ENCODE measurements at regions not wholly inside any gene's neighbourhood (a gene's known extent, or its start where the extent isn't known, plus 50 kb on each side); places are given as distances from the start of the nearest gene placed in this dataset.

DNA sequence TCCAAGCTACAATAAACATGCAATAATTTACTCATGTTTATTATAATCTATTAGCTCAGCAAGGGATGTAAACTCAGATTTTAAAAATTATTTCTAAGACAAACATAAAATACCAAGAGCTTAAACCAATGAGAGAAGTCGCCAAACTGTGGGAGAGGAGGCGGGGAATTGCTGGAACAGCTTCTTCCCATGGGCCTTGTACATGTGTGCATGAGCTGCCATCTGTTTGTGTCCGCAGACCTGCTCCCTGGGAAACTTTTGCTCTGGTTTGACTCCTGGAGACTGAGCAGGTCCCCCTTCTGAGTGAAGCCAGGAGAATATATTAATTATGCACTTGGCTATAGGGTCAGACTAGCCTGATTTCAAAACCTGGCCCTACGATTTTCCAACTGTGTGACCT, 655.9 kb upstream of the SOX11 start:
- no peak overlapping the region for H3K9ac ChIP-seq (ENCODE audit: low read depth, low read length)
- H3K27me3 ChIP-seq (ENCODE audit: control insufficient read depth, insufficient read depth, low read length) = no peaks in the 10 kb centered on the region
- no peaks in the 10 kb centered on the region for H3K36me3 ChIP-seq (ENCODE audit: insufficient read depth, low read length)
- peaks cover 4% of the 10 kb centered on the region for H3K9me3 ChIP-seq (replicated peaks; ENCODE audit: low read length)
- H3K4me3 ChIP-seq (ENCODE audit: low read length) = no peak overlapping the region
- no peak overlapping the region for H3K4me2 ChIP-seq (ENCODE audit: low read length)
- no peaks in the 10 kb centered on the region for H3K4me1 ChIP-seq (ENCODE audit: control insufficient read depth, insufficient read depth, low read length)

DNA sequence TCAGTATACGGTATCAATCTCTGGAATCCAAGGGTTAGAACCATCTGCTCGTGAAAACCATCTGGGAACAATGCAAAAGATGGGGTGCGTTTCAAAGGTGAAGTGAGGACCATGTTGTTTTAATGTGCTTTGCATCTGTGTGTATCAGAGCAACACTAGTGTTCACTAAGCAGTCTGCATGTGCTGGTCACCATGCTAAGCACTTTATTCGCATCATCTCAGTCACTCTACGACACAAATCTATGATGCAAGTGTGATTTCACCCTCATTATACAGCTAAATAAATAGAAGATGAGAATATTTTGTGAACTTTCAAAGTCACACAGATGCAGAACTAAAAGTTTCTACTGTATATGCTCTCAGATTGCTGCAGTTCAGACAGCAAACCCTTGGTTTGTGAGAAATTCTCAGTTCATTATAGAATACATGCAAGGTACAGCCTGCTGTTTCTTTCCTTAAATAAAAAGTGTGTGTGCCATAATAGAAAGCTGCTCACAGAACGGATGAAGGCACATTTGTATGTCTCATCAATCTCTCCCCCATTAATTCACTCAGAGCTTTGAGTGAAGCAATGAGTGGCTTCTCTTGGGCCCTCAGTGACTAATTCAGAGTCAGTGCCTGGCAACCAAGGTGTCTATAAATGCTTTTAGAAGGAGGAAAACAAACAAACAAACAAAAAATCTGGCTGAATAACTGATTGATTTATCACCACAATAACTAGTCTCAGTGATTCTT, 652.8 kb upstream of the SOX11 start:
- no peaks in the 10 kb centered on the region for H3K4me1 ChIP-seq (ENCODE audit: control insufficient read depth, insufficient read depth, low read length)
- H3K4me3 ChIP-seq (ENCODE audit: low read length) = no peak overlapping the region
- no peak overlapping the region for H3K4me2 ChIP-seq (ENCODE audit: low read length)
- peaks cover 4% of the 10 kb centered on the region for H3K9me3 ChIP-seq (replicated peaks; ENCODE audit: low read length)
- H3K36me3 ChIP-seq (ENCODE audit: insufficient read depth, low read length) = no peaks in the 10 kb centered on the region
- no peaks in the 10 kb centered on the region for H3K27me3 ChIP-seq (ENCODE audit: control insufficient read depth, insufficient read depth, low read length)
- no peak overlapping the region for H3K9ac ChIP-seq (ENCODE audit: low read depth, low read length)

GRCh38 chr2:5040571-5040970, 651.6 kb upstream of the SOX11 start:
- H3K9ac ChIP-seq (ENCODE audit: low read depth, low read length) = no peak overlapping the region
- no peaks in the 10 kb centered on the region for H3K36me3 ChIP-seq (ENCODE audit: insufficient read depth, low read length)
- H3K4me2 ChIP-seq (ENCODE audit: low read length) = no peak overlapping the region
- H3K27me3 ChIP-seq (ENCODE audit: control insufficient read depth, insufficient read depth, low read length) = no peaks in the 10 kb centered on the region
- no peaks in the 10 kb centered on the region for H3K4me1 ChIP-seq (ENCODE audit: control insufficient read depth, insufficient read depth, low read length)
- H3K9me3 ChIP-seq (replicated peaks; ENCODE audit: low read length) = peaks cover 4% of the 10 kb centered on the region
- no peak overlapping the region for H3K4me3 ChIP-seq (ENCODE audit: low read length)

DNA sequence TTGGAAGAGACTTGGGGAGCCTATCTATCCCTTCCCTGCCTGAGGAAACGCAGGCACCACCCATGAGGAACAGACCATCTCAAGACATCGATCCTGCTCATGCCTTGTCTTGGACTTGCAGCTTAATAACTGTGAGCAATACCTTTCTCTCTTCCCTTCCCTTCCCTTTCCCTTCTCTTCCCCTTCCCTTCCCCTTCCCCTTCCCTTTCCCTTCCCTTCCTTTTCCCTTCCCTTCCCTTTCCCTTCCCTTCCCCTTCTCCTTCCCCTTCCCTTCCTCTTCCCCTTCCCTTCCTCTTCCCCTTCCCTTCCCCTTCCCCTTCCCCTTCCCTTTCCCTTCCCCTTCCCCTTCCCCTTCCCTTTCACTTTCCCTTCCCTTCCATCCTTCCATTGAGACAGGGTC, 650.7 kb upstream of the SOX11 start:
- no peak overlapping the region for H3K9ac ChIP-seq (ENCODE audit: low read depth, low read length)
- no peak overlapping the region for H3K4me2 ChIP-seq (ENCODE audit: low read length)
- H3K4me1 ChIP-seq (ENCODE audit: control insufficient read depth, insufficient read depth, low read length) = no peaks in the 10 kb centered on the region
- H3K9me3 ChIP-seq (replicated peaks; ENCODE audit: low read length) = peaks cover 4% of the 10 kb centered on the region
- H3K27me3 ChIP-seq (ENCODE audit: control insufficient read depth, insufficient read depth, low read length) = no peaks in the 10 kb centered on the region
- no peak overlapping the region for H3K4me3 ChIP-seq (ENCODE audit: low read length)
- no peaks in the 10 kb centered on the region for H3K36me3 ChIP-seq (ENCODE audit: insufficient read depth, low read length)

DNA sequence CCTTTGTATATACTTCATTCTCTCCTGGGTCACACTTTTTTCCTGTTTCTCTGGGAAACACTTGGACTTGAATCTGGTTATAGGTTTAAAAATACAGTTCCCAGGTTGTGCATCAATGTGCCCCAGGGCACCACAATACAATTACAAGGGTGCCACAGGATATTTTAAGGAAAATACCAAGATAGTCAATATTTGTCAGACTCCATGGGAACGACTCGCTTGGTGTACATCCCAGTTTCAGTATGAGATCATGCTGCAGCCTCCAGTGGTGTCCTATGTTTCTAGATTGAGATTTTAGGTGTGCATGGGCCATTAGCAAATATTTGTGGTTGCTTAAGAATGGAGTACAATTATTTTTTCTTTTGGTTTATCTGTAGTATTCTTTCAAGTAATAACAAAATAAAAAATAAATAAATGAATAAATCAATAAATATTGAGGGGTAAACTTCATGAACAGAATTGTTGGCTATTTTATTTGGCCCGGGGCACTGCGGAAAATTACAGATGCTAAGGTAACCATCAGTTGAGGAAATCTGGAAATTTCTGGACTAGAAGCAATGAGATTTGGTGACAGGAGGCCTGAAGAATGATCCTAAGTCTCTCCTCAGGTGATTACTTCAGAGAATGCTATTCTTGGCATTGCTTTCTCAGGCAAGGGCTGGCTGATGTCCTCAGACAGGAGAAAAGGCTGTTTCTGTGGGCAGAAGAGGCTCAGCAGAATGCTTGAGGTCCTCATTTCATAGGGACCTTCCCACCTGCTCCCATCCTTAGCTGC, 649.3 kb upstream of the SOX11 start:
- H3K4me3 ChIP-seq (ENCODE audit: low read length) = no peak overlapping the region
- H3K4me2 ChIP-seq (ENCODE audit: low read length) = no peak overlapping the region
- H3K36me3 ChIP-seq (ENCODE audit: insufficient read depth, low read length) = no peaks in the 10 kb centered on the region
- H3K9ac ChIP-seq (ENCODE audit: low read depth, low read length) = no peak overlapping the region
- H3K27me3 ChIP-seq (ENCODE audit: control insufficient read depth, insufficient read depth, low read length) = no peaks in the 10 kb centered on the region
- peaks cover 4% of the 10 kb centered on the region for H3K9me3 ChIP-seq (replicated peaks; ENCODE audit: low read length)
- H3K4me1 ChIP-seq (ENCODE audit: control insufficient read depth, insufficient read depth, low read length) = no peaks in the 10 kb centered on the region

GRCh38 chr2:5051300-5051699, 640.9 kb upstream of the SOX11 start:
- H3K4me3 ChIP-seq (ENCODE audit: low read length) = no peak overlapping the region
- no peak overlapping the region for H3K4me2 ChIP-seq (ENCODE audit: low read length)
- H3K9ac ChIP-seq (ENCODE audit: low read depth, low read length) = no peak overlapping the region
- H3K27me3 ChIP-seq (ENCODE audit: control insufficient read depth, insufficient read depth, low read length) = no peaks in the 10 kb centered on the region
- H3K4me1 ChIP-seq (ENCODE audit: control insufficient read depth, insufficient read depth, low read length) = no peaks in the 10 kb centered on the region
- H3K9me3 ChIP-seq (replicated peaks; ENCODE audit: low read length) = peaks cover 5% of the 10 kb centered on the region
- H3K36me3 ChIP-seq (ENCODE audit: insufficient read depth, low read length) = no peaks in the 10 kb centered on the region

- no peak overlapping the region for H3K4me3 ChIP-seq (ENCODE audit: low read length)
- no peaks in the 10 kb centered on the region for H3K36me3 ChIP-seq (ENCODE audit: insufficient read depth, low read length)
- H3K4me2 ChIP-seq (ENCODE audit: low read length) = no peak overlapping the region
- H3K27me3 ChIP-seq (ENCODE audit: control insufficient read depth, insufficient read depth, low read length) = no peaks in the 10 kb centered on the region
- H3K9me3 ChIP-seq (replicated peaks; ENCODE audit: low read length) = peaks cover 5% of the 10 kb centered on the region
- H3K4me1 ChIP-seq (ENCODE audit: control insufficient read depth, insufficient read depth, low read length) = no peaks in the 10 kb centered on the region
- no peak overlapping the region for H3K9ac ChIP-seq (ENCODE audit: low read depth, low read length)
These were observed 639.3 kb upstream of the SOX11 start for GRCh38 chr2:5052905-5053304.

- Histone ChIP-seq H3K36me3 (ENCODE audit: insufficient read depth, low read length) (no peaks in the 10 kb centered on the region), H3K4me3 (ENCODE audit: low read length) (no peak overlapping the region), H3K9ac (ENCODE audit: low read depth, low read length) (no peak overlapping the region), H3K27me3 (ENCODE audit: control insufficient read depth, insufficient read depth, low read length) (no peaks in the 10 kb centered on the region), H3K4me1 (ENCODE audit: control insufficient read depth, insufficient read depth, low read length) (no peaks in the 10 kb centered on the region), H3K9me3 (replicated peaks; ENCODE audit: low read length) (no peaks in the 10 kb centered on the region), H3K4me2 (ENCODE audit: low read length) (no peak overlapping the region)
These were observed 634.3 kb upstream of the SOX11 start for GRCh38 chr2:5057891-5058351.

DNA sequence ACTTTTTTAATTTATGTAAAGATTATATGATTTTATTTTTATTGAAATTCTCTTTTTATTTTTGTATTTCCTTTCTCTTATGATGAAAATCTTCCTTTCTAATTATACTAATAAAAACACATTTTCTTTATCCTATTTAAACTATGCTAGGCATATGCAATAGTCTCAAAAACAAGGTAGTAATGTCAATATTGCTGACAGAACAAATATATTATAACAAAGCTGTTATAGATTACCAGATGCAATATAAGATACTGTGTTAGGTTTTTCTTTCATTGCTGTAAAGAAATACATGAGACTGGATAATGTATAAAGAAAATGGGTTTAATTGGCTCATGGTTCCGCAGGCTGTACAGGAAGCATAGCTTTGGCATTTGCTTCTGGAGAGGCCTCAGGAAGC, 631.2 kb upstream of the SOX11 start:
- Histone ChIP-seq H3K4me2 (ENCODE audit: low read length) (no peak overlapping the region), H3K36me3 (ENCODE audit: insufficient read depth, low read length) (no peaks in the 10 kb centered on the region), H3K9me3 (replicated peaks; ENCODE audit: low read length) (no peaks in the 10 kb centered on the region), H3K4me1 (ENCODE audit: control insufficient read depth, insufficient read depth, low read length) (no peaks in the 10 kb centered on the region), H3K27me3 (ENCODE audit: control insufficient read depth, insufficient read depth, low read length) (no peaks in the 10 kb centered on the region), H3K9ac (ENCODE audit: low read depth, low read length) (no peak overlapping the region), H3K4me3 (ENCODE audit: low read length) (no peak overlapping the region)

DNA sequence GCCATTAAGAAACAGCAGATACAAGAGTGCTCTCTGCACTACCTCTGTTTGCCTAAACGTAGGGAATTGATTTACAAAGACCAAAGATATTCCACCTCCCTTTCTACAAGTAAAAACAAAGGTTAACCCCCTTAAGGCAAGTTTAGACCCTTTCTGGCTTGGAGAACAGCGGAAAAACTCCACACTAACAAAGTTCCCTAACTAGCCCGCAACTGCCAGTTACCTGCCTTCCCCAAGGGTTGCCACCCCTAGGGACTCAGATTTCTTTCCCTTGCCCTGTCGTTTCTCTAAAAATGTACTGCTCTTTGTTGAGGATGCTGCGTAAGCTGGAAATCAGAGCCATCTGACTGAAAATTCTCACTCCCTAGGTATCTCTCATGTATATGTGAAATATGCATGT, 627.5 kb upstream of the SOX11 start:
- Histone ChIP-seq H3K4me3 (ENCODE audit: low read length) (no peak overlapping the region), H3K27me3 (ENCODE audit: control insufficient read depth, insufficient read depth, low read length) (no peaks in the 10 kb centered on the region), H3K9me3 (replicated peaks; ENCODE audit: low read length) (no peaks in the 10 kb centered on the region), H3K36me3 (ENCODE audit: insufficient read depth, low read length) (no peaks in the 10 kb centered on the region), H3K9ac (ENCODE audit: low read depth, low read length) (no peak overlapping the region), H3K4me2 (ENCODE audit: low read length) (no peak overlapping the region), H3K4me1 (ENCODE audit: control insufficient read depth, insufficient read depth, low read length) (no peaks in the 10 kb centered on the region)

GRCh38 chr2:5067816-5068215, 624.4 kb upstream of the SOX11 start:
- H3K9me3 ChIP-seq (replicated peaks; ENCODE audit: low read length) = no peaks in the 10 kb centered on the region
- H3K4me1 ChIP-seq (ENCODE audit: control insufficient read depth, insufficient read depth, low read length) = no peaks in the 10 kb centered on the region
- H3K4me2 ChIP-seq (ENCODE audit: low read length) = no peak overlapping the region
- H3K27me3 ChIP-seq (ENCODE audit: control insufficient read depth, insufficient read depth, low read length) = no peaks in the 10 kb centered on the region
- H3K4me3 ChIP-seq (ENCODE audit: low read length) = no peak overlapping the region
- H3K9ac ChIP-seq (ENCODE audit: low read depth, low read length) = no peak overlapping the region
- H3K36me3 ChIP-seq (ENCODE audit: insufficient read depth, low read length) = no peaks in the 10 kb centered on the region

DNA sequence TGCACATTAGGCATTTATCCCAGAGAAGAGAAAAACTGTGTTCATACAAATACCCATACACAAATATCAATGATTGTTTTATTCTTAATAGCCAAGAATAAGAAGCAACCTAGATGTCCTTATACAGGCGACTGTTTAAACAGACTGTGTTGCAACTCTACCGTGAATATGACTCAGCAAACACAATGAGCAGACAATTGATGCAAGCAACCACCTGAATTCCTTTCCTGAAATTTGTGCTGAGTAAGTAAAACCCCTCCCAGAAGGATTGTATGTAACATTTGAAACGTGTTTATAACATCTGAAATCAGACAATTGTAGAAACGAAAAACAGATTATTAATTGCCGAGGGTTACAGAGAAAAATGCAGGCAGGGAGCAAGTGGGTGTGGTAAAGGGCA, 621.9 kb upstream of the SOX11 start:
- Histone ChIP-seq H3K4me1 (ENCODE audit: control insufficient read depth, insufficient read depth, low read length) (no peaks in the 10 kb centered on the region), H3K36me3 (ENCODE audit: insufficient read depth, low read length) (no peaks in the 10 kb centered on the region), H3K27me3 (ENCODE audit: control insufficient read depth, insufficient read depth, low read length) (no peaks in the 10 kb centered on the region), H3K9me3 (replicated peaks; ENCODE audit: low read length) (no peaks in the 10 kb centered on the region), H3K4me2 (ENCODE audit: low read length) (no peak overlapping the region), H3K4me3 (ENCODE audit: low read length) (no peak overlapping the region), H3K9ac (ENCODE audit: low read depth, low read length) (no peak overlapping the region)

Measured in skeletal muscle satellite cell (primary cell).